ENCODE measurements at regions not wholly inside any gene's neighbourhood (a gene's known extent, or its start where the extent isn't known, plus 50 kb on each side); places are given as distances from the start of the nearest gene placed in this dataset.

- TF ChIP-seq POLR2AphosphoS5 (IDR thresholded peaks at IDR 0.05; ENCODE audit: low read depth) (no peak), CTCF (IDR thresholded peaks at IDR 0.05; ENCODE audit: insufficient read depth, low read length) (no peak)
Measured at GRCh38 chr11:34774604-34775003, 141.6 kb downstream of the APIP start.
